Stimulated activated CD8-positive, alpha-beta memory T cell treated with anti-CD3 and anti-CD28 coated beads, Interleukin-7, amount 100 ng/mL, for 4 hours (primary cell): ENCODE measurements at regions not wholly inside any gene's neighbourhood (a gene's known extent, or its start where the extent isn't known, plus 50 kb on each side); places are given as distances from the start of the nearest gene placed in this dataset.

Experiments
- DNase-seq, 2 donors: peaks; one replicate each; pipeline ENCODE4 v3.0.0-alpha.2; 2020; ENCODE audit warnings: low read depth in 2 of 2

- no peak for DNase-seq
These were observed 84.4 kb upstream of the NEBL start for GRCh38 chr10:20981419-20981953.

DNA sequence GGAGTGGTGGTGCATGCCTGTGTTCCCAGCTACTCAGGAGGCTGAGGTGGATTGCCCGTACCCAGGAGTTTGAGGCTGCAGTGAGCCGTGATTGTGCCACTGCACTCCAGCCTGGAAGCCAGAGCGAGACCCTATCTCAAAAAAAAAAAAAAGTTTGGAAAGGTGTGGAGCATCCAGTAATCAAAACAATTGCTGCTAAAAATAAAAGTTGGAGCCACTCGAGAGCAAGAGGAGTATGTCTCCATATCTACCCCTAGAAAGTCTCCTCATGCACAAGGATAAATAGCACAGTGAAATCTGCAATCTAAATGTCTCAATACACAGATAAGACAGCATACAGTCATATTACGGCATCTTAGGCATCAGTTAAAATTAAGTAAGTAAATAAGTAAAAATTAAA is 81.5 kb upstream of the NEBL start:
- no peak for DNase-seq

GRCh38 chr10:20977300-20977699 is 80.2 kb upstream of the NEBL start:
- DNase-seq = no peak

GRCh38 chr10:20976891-20977290 is 79.8 kb upstream of the NEBL start:
- DNase-seq = no peak

- no peak for DNase-seq
These were observed 79.3 kb upstream of the NEBL start for GRCh38 chr10:20976390-20976789.

DNA sequence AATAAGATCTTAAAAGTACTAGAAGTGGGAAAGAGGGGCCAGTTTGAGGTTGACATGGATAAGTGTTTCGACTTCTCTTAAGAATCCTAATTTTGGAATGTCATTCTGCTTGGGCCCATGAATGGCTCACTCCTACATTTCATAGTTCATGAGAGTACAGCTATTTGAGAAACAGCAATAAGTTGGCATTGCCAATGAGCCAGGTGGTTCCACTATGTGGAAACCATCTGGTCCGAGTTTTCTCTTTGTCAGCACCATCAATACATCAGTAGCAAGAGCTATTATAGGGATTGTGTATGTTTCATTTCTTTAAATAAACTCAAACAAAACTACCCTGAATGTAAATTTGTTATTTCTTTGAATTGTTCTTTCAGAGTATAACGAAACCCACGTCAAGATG is 78.1 kb upstream of the NEBL start:
- DNase-seq = no peak

DNA sequence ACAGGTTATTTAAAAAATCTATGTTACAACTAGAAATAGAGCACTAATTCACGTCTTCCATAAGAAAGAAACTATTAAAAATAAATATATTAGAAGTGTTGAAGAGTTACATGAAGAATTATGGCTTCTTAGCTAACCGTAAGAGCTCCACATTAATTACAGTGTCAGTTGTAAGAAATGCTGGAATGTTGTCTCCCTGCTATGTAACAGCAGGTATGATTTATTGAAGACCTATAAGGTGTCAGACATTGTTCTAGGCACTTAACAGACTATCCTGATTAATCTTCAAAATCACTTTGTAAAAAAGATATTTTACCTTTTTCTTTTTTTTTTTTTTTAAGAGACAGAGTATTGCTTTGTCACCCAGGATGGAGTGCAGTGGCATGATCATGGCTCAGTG is 75.8 kb upstream of the NEBL start:
- no peak for DNase-seq

DNA sequence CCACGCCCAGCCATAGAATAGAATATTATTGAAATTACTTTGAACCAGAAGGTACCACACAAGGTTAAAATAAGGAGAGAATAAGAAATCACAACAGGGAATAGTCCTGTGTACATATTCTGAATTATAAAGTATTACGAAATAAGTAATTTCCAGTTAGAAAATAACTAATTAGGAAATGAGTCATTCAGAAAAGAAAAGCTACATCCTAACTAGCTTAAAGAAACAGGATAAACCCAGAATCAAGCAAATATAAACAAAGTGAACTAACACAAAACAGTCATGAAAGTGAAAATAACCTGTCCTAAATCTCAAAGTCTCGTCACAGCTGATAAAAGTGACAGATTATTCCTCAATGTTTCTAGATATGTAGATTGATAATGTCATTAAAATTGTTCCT is 74.8 kb upstream of the NEBL start:
- DNase-seq = no peak

GRCh38 chr10:20970708-20971107 is 73.6 kb upstream of the NEBL start:
- DNase-seq = no peak

- DNase-seq = no peak
These were observed 72.9 kb upstream of the NEBL start for GRCh38 chr10:20970044-20970443.

- no peak for DNase-seq
These were observed 69.3 kb upstream of the NEBL start for GRCh38 chr10:20966426-20966825.

GRCh38 chr10:20963721-20964595 is 66.8 kb upstream of the NEBL start:
- DNase-seq = no peak

- no peak for DNase-seq
These were observed 65.9 kb upstream of the NEBL start for GRCh38 chr10:20963056-20963455.

DNA sequence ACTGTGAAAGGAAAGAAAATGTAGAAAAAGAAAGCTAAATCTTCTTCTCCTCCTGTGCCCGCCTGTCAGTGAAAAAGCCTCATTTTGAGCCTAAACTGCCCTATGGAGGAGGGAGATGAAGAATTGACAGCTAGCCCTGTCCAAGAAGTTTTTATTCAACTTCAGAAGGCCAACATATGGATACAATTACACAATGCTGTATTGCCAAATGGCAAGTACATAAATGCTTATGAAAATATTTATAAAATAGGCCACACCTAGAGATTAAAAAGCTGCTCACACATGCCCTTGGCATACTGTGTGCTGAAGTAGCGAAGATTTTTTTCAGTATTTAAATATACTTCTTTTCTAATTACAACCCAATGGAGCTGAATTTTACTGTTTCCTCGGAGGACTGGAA is 65.1 kb upstream of the NEBL start:
- DNase-seq = no peak

DNA sequence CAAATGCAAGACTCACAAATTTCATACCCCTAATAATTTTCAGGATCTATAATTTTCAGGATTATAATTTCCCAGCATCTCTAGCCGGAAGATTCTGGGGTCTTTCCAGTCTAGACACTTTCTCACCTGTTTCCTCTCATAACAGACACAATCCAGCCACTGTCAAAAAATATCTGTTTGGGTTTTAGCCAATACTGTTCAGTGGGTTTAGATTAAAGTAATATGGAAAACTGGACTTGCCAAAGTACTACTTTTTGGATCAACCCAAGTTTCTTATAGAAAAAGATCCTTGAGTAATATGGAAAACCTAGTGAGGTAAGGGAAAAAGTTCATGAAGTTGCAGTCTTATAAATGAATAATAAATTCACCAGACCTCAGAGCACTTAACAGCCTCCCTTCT is 62.1 kb upstream of the NEBL start:
- DNase-seq = no peak

DNA sequence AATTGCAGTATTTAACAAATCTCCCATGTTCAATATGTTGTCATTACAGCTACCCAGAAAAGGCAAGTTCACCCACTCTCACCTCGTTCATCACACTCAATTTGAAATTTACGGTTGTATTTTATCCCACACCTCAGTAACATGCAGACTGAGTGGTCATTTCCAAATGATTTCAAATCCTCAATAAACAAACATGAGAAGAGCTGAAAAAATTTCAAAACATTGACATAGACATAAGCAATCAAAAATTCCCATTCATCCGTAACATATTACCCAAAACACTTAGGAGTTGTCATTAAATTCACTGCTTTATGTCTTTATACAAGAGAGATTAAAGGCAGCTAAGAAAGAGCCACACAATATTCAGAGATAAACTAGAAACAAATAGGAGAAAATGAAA is 61.7 kb upstream of the NEBL start:
- no peak for DNase-seq

- no peak for DNase-seq
These were observed 61.1 kb upstream of the NEBL start for GRCh38 chr10:20958225-20958624.

GRCh38 chr10:20957744-20958143 is 60.6 kb upstream of the NEBL start:
- no peak for DNase-seq

DNA sequence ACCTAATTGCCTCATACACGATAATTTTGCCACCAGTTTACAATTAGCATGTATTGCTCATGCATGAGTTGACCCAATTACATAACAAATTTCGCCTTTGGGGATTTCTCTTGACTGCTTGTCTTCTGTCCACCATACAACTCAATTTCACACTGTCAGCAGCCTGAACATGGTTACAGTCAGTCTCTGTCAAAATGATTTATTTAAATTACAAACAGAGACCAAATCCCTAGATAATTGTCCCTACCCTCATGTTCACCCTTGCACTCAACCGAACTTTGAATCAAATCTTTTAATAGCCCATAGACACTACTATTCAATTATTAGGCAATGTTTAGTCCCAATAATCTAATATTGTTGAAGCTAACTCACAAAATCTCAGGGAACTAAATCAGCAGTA is 59.7 kb upstream of the NEBL start:
- no peak for DNase-seq

GRCh38 chr10:20955355-20955893 is 58.3 kb upstream of the NEBL start:
- DNase-seq = no peak

GRCh38 chr10:20954519-20954918 is 57.4 kb upstream of the NEBL start:
- DNase-seq = no peak

DNA sequence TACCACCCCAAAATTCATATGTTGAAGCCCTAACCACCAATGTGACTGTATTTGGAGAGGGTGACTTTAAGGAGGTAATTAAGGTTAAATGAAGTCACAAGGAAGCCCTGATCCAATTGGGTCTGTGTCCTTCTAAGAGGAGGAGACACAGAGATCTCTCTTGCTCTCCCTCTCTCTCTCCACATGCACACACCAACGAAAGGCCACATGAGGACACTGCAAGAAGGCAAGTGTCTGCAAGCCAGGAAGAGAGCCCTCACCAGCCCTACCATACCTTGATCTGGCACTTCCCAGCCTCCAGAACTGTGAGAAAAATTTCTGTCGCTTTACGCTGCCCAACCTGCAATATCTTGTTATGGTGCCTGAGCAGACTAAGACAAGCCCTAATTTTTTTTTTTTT is 56.0 kb upstream of the NEBL start:
- DNase-seq = no peak

DNA sequence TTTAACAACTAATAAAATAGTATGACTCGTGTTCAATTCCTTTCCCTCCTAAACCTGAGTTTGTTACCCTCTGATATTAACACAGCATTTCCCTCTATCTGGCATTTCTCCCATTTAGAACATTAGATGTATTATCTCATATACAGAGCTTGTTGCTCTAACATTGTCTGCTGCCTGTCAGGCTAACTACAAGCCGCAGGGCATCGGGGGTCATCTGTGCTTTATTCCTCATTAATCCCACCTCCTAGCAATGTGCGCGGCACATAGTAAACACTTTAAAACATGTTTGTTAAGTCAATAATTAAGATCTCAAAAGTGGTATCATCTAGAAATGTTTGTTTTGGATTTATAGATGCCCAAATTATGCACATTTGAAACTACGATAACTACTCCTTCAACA is 52.9 kb upstream of the NEBL start:
- no peak for DNase-seq
